Astrocyte of the cerebellum (primary cell): ENCODE measurements at regions not wholly inside any gene's neighbourhood (a gene's known extent, or its start where the extent isn't known, plus 50 kb on each side); places are given as distances from the start of the nearest gene placed in this dataset.
A peak's percentile ranks its signal among the peaks of the same experiment; 100 is the strongest.

Experiments
- DNase-seq: peaks from one replicate; pipeline ENCODE4 v3.0.0-alpha.2; 2011; ENCODE audit warnings: low read depth
- H3K4me3 ChIP-seq: 2 replicates; pipeline ENCODE4 v1.5.1; 2011; ENCODE audit warnings: mild to moderate bottlenecking, low read depth, low read length, moderate library complexity
- CTCF ChIP-seq: IDR thresholded peaks from 2 replicates; pipeline ENCODE4 v1.5.1; 2012; ENCODE audit warnings: low read length, low read depth, moderate library complexity, mild to moderate bottlenecking; ENCODE audit errors: missing control alignments
- in situ Hi-C: cut with HindIII; loops from 2 replicates; pipeline ENCODE4 v1.10.0; 2017; ENCODE audit warnings: low sequenced_read_pairs

DNA sequence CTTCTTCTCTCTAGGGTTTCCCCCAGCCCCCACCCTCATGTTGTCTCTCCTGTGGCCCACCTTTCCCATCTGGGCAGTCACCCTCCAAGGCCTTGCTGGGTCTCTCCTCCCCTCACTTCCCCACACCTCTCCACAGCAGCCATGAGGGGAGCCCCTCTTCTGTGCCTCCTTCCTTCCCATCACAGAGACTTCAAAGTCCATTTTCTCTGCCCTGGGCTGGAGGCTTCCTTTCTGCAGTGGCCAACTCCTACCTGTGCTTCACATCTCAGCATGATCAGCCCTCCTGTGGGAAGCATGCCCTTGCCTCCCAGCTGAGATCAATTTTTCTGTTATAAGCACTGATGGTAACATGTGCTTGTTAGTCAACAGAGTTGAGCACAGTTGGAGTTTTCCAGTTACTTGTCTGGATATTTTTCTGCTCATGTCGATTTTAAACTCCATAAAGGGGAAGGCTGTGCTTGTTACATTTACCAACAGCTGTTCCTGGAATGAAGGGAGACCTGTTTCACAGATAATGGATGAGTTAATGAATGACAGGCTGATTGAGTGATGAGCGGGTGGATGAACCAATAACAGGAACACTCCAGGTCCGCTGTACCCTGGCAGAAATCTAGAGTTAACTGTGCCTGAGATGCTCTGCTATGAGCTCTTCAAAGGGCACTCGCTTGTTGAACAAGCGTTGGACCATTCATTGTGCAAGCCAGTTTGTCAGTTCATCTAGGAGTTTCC is 71.4 kb upstream of the PRSS58 start:
- TF ChIP-seq CTCF = no peak
- no peak for DNase-seq
- in situ Hi-C loops = no loop called here
- no peak overlapping the region for H3K4me3 ChIP-seq

DNA sequence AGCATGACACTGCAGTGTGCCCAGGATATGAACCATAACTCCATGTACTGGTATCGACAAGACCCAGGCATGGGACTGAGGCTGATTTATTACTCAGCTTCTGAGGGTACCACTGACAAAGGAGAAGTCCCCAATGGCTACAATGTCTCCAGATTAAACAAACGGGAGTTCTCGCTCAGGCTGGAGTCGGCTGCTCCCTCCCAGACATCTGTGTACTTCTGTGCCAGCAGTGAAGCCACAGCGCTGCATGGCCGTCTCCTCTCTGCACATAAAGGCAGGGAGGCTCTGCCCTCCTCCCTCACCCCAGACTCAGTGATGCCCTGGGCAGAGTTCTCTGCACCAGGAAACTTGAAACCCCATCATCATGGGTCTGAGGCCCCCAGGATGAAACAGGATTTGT is 70.7 kb upstream of the PRSS58 start:
- no peak for TF ChIP-seq CTCF
- no peak overlapping the region for H3K4me3 ChIP-seq
- DNase-seq = no peak
- in situ Hi-C loops = no loop called here

DNA sequence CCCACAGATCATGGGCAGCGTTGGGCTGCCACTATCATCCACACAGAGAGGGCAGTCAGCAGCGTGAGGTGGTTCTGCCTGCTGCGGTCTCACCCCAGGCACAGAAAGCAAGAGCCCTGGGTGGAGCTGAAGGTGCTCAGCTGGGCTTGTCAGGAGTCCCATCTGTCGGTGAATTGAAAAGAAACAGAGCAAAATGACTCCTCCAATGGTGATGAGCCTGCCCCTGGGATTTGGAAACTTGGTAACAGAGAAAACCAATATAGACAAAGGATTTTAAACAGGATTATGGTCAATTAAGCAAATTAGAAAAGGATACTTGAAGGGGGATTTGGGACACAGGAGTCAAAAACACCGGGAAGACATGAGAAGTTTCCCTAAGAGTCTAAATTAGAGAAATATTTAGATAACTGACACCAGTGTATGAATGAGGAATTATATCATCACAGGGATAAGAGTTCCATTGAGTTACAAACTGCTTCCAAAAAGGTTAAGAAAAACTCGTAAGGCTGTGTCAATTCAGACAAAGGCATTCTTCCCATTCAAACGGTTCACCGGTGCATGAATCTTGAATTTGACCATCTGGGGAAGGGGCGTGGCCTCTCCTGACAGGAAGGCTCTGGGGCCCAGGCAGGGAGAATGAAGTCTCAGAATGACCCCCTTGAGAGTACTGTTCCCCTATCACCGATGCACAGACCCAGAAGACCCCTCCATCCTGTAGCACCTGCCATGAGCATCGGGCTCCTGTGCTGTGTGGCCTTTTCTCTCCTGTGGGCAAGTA is 70.0 kb upstream of the PRSS58 start:
- no peak overlapping the region for H3K4me3 ChIP-seq
- in situ Hi-C loops = no loop called here
- no peak for DNase-seq
- no peak for TF ChIP-seq CTCF

DNA sequence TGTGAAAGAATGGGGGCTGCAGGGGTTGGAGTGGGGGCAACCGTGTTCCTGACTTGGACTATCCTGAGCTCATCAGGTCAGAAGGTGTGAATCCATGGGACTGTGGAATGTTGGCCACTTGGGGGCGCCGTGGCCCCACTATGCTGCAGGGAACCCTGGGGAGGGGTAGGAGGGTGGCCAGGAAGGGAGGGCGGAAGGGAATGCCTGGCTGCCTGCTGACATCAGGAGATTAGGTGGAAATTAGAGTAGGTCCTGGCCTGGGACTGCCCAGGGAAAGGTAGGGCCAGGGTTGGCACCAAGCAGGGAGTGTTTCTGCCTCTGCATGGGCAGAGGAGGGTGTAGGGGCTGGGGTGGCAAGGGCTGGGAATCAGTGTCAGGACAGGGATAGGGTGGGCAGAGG is 65.8 kb upstream of the PRSS58 start:
- peak; percentile 41 for TF ChIP-seq CTCF
- DNase-seq = no peak
- in situ Hi-C loops = no loop called here
- no peak overlapping the region for H3K4me3 ChIP-seq

GRCh38 chr7:142321391-142321790 is 63.5 kb upstream of the PRSS58 start:
- DNase-seq = no peak
- TF ChIP-seq CTCF = no peak
- in situ Hi-C loops = no loop called here
- no peak overlapping the region for H3K4me3 ChIP-seq

- in situ Hi-C loops = no loop called here
- DNase-seq = no peak
Measured at GRCh38 chr7:142320883-142321282, 63.0 kb upstream of the PRSS58 start.

More at GRCh38 chr7:142320883-142321282, 63.0 kb upstream of the PRSS58 start:
- no peak for TF ChIP-seq CTCF
- no peak overlapping the region for H3K4me3 ChIP-seq
